Activated naive CD4-positive, alpha-beta T cell treated with anti-CD3 and anti-CD28 coated beads, Interleukin-2, amount 10 ng/mL, durations not matched to agents 7 days and 5 days (primary cell): ENCODE measurements at regions not wholly inside any gene's neighbourhood (a gene's known extent, or its start where the extent isn't known, plus 50 kb on each side); places are given as distances from the start of the nearest gene placed in this dataset.
"Not testable (repeated sequence)": the region's sequence is repeated elsewhere in the genome, so short reads cannot be mapped to it uniquely, and the experiment has no call there.

Source experiments
- CTCF ChIA-PET: fragments of 350-600 bp; sonication (Branson Sonifier 250); formaldehyde crosslinking; loops from one replicate; lab custom pipeline; 2021; ENCODE audit warnings: antibody characterized with exemption; lab: Charles Lee
- DNase-seq: peaks from one replicate; pipeline ENCODE4 v3.0.0-alpha.2; 2020
- H3K27ac Mint-ChIP-seq: one replicate; pipeline ENCODE4 v1.8.0; 2021; ENCODE audit warnings: mild to moderate bottlenecking, moderate library complexity, mixed read lengths
- H3K27me3 Mint-ChIP-seq: one replicate; pipeline ENCODE4 v1.8.0; 2021; ENCODE audit warnings: mild to moderate bottlenecking, mixed read lengths
- H3K36me3 Mint-ChIP-seq: one replicate; pipeline ENCODE4 v1.8.0; 2021; ENCODE audit warnings: mixed read lengths
- H3K4me1 Mint-ChIP-seq: one replicate; pipeline ENCODE4 v1.8.0; 2021; ENCODE audit warnings: mixed read lengths
- H3K4me3 Mint-ChIP-seq: one replicate; pipeline ENCODE4 v1.8.0; 2021; ENCODE audit warnings: mild to moderate bottlenecking, moderate library complexity, mixed read lengths
- H3K9me3 Mint-ChIP-seq: one replicate; pipeline ENCODE4 v1.8.0; 2021; ENCODE audit warnings: mixed read lengths

- Mint-ChIP-seq H3K4me3 (no peak overlapping the region), H3K36me3 (no peaks in the 10 kb centered on the region), H3K27ac (no peak overlapping the region), H3K27me3 (peaks cover 9% of the 10 kb centered on the region), H3K4me1 (peaks cover 51% of the 10 kb centered on the region), H3K9me3 (no peaks in the 10 kb centered on the region)
- CTCF ChIA-PET = no interaction called here
- DNase-seq = no peak
These were observed 133.2 kb upstream of the ID2 start for GRCh38 chr2:8548619-8549150.

DNA sequence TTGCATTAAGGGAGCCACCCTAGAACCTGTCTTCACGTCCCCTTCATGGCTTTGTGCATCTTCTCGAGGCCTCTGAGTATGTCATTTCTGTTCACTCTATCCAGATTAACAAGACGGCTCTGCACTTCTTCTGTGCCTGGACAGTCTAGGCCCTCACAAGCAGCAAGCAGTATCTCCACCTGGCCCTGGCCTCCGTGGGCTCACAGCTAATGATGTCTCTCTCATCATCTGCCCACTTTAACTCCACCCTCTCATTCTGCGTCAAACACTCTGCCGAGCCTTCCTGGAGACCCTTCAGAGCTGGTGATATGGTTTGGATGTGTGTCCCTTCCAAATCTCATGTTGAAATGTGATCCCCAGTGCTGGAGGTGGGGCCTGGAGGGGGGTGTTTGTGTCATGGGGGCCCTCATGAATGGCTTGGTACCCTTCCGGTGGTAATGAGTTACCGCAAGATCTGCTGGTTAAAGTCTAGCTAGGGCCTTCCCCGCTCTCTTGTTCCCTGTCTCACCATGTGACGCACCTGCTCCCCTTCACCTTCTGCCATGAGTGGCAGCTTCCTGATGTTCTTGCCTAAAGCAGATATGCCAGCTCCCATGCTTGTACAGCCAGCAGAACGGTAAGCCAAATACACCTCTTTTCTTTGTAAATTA, 132.5 kb upstream of the ID2 start:
- H3K4me3 Mint-ChIP-seq = no peak overlapping the region
- DNase-seq = no peak
- CTCF ChIA-PET = interaction anchor here (1.2 kb wide), 1 partner anchor 36 kb away, joined by 3 read pairs; no protein-coding TSS in a partner anchor
- no peaks in the 10 kb centered on the region for H3K36me3 Mint-ChIP-seq
- H3K9me3 Mint-ChIP-seq = no peaks in the 10 kb centered on the region
- H3K27me3 Mint-ChIP-seq = peaks cover 12% of the 10 kb centered on the region
- peaks cover 44% of the 10 kb centered on the region for H3K4me1 Mint-ChIP-seq
- no peak overlapping the region for H3K27ac Mint-ChIP-seq

DNA sequence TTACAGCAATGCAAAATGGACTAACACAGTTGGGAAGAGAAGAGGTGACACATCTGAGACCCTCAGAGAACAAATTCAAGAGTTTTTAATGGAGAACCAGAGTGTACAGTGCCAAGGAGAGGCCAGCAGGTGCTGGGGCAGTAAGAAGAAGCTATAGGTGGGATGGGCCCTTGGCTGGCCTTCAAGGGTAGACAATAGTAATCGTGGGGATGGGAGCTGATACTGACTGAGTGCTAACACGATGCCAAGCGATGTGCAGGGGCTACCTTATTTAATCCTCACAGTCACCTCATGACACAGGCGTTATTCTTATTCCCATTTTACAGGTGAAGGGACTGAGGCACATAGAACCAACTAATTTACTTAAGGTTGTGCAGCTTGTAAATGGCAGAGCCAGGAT, 131.9 kb upstream of the ID2 start:
- Mint-ChIP-seq H3K27me3 (peaks cover 12% of the 10 kb centered on the region), H3K4me3 (no peak overlapping the region), H3K27ac (no peak overlapping the region), H3K36me3 (no peaks in the 10 kb centered on the region), H3K9me3 (no peaks in the 10 kb centered on the region), H3K4me1 (peaks cover 39% of the 10 kb centered on the region)
- CTCF ChIA-PET = interaction anchor here (1.2 kb wide), 1 partner anchor 36 kb away, joined by 3 read pairs; no protein-coding TSS in a partner anchor
- DNase-seq = no peak

DNA sequence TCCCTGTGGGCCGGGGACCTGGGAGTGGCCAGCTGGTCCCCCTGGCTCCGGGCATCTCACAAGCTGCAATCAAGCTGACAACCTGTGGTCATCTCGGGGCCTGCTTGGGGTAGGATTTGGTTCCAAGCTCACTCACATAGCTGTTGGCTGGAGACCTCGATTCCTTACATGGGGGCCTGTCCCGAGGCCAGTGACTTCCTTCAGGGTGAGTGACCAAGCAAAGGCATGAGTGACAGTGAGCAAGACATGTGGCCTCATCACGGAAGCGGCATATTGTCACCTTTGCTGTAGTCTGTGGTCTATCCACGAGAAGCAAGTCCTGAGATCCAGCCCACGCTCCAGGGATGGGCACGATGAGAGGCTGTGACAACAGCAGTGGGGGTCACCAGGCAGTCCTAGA, 131.4 kb upstream of the ID2 start:
- Mint-ChIP-seq H3K27ac (no peak overlapping the region), H3K27me3 (peaks cover 17% of the 10 kb centered on the region), H3K36me3 (no peaks in the 10 kb centered on the region), H3K4me1 (peaks cover 33% of the 10 kb centered on the region), H3K9me3 (peaks cover 3% of the 10 kb centered on the region), H3K4me3 (no peak overlapping the region)
- DNase-seq = no peak
- CTCF ChIA-PET = interaction anchor here (1.2 kb wide), 1 partner anchor 37 kb away, joined by 3 read pairs; no protein-coding TSS in a partner anchor

- CTCF ChIA-PET = no interaction called here
- Mint-ChIP-seq H3K4me1 (peaks cover 29% of the 10 kb centered on the region), H3K27ac (no peak overlapping the region), H3K27me3 (peaks cover 17% of the 10 kb centered on the region), H3K4me3 (no peak overlapping the region), H3K36me3 (no peaks in the 10 kb centered on the region), H3K9me3 (peaks cover 3% of the 10 kb centered on the region)
- DNase-seq = no peak
These were observed 130.8 kb upstream of the ID2 start for GRCh38 chr2:8550937-8551621.

DNA sequence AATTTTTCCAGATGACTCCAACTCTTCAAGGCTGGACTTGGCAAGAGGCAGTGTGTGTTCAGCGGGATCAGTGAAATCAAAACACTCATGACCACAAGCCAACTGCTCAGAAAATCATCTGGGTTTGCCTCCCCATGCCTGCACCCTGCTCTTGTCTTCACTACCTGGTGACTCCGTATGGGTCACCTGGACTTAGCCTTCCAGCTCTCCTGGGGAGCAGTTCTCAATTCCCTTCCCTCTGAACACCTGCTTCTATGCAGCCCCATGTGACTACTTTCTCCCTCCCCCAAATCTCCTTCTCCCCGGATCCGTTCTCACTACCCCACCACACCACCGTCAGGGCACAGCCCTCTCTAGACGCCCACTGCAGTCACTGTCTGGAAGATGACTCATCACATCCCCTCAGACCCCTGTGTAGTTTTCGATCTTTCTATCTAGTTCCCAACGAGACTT, 130.2 kb upstream of the ID2 start:
- Mint-ChIP-seq H3K9me3 (peaks cover 3% of the 10 kb centered on the region), H3K4me1 (peaks cover 24% of the 10 kb centered on the region), H3K4me3 (no peak overlapping the region), H3K36me3 (no peaks in the 10 kb centered on the region), H3K27ac (no peak overlapping the region), H3K27me3 (peaks cover 17% of the 10 kb centered on the region)
- peak; percentile 16 for DNase-seq
- CTCF ChIA-PET = no interaction called here

GRCh38 chr2:8552293-8552801, 129.5 kb upstream of the ID2 start:
- Mint-ChIP-seq H3K36me3 (peaks cover 1% of the 10 kb centered on the region), H3K4me1 (peaks cover 17% of the 10 kb centered on the region), H3K27me3 (peaks cover 17% of the 10 kb centered on the region), H3K4me3 (no peak overlapping the region), H3K9me3 (peaks cover 3% of the 10 kb centered on the region), H3K27ac (no peak overlapping the region)
- no peak for DNase-seq
- CTCF ChIA-PET = interaction anchor here (1.4 kb wide), 1 partner anchor 8 kb away, joined by 5 read pairs; no protein-coding TSS in a partner anchor

DNA sequence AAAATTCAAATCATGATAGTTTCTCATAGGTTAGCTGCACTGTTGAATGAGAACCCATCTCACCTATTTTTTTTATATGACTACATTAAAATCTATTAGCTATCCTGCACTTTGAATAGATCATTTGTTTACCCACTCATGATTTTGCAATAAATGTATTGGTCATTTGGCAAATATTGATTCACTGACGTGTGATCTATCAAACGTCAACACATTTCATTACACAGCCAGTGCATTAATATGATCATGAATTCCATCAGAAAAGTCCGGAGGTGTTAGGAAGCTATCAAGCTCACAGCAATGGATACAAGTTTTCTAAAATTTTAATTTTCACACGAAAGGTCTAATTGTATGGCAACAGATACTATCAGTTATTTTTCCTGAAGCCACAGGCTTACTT, 128.2 kb upstream of the ID2 start:
- no peak for DNase-seq
- H3K4me3 Mint-ChIP-seq = no peak overlapping the region
- H3K4me1 Mint-ChIP-seq = peaks cover 8% of the 10 kb centered on the region
- H3K27ac Mint-ChIP-seq = no peak overlapping the region
- H3K36me3 Mint-ChIP-seq = peaks cover 6% of the 10 kb centered on the region
- H3K27me3 Mint-ChIP-seq = peaks cover 30% of the 10 kb centered on the region
- CTCF ChIA-PET = interaction anchor here (1.4 kb wide), 1 partner anchor 9 kb away, joined by 5 read pairs; no protein-coding TSS in a partner anchor
- H3K9me3 Mint-ChIP-seq = peaks cover 9% of the 10 kb centered on the region

- Mint-ChIP-seq H3K36me3 (peaks cover 6% of the 10 kb centered on the region), H3K27me3 (peaks cover 37% of the 10 kb centered on the region), H3K9me3 (peaks cover 16% of the 10 kb centered on the region), H3K27ac (no peak overlapping the region), H3K4me3 (no peak overlapping the region), H3K4me1 (peaks cover 6% of the 10 kb centered on the region)
- DNase-seq = no peak
- CTCF ChIA-PET = no interaction called here
These were observed 127.5 kb upstream of the ID2 start for GRCh38 chr2:8554296-8554806.

DNA sequence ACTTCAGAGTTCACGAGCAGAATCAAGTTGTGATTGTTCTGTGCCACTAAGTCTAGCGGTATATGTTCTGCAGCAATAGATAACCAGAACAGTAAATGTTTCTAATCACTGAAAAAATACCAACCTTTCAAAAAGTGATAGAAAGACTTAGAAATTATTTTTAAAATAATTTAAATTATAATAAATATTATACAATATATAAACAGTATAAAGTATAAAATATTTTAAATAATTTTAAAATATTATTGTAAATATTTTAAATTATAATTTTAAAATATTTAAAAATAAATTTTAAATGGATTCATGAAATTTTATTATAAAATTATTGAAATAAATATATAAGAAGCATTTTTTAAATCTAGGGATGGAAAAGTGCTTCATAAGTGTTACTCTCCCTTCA, 126.3 kb upstream of the ID2 start:
- H3K27ac Mint-ChIP-seq = no peak overlapping the region

DNA sequence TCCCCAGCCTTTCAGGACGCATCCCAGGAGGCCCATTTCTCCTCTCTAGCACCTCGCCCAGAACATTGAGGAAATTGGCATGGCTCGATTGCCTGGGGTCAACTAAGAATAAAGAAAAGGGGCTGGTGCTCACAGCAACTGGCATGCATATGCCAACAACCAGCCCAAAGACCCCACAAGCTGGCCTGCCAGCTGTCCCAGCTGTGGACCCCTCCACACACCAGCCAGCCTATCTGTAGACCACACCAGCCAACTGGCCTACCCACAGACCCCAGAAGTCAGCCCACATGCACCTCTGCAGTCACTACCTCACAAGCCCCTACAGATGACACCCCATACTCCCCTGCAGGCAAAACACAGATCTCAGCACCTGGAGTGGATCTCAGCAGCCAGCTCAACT, 123.8 kb upstream of the ID2 start:
- Mint-ChIP-seq H3K4me1 (no peaks in the 10 kb centered on the region), H3K36me3 (peaks cover 6% of the 10 kb centered on the region), H3K27me3 (peaks cover 31% of the 10 kb centered on the region), H3K27ac (no peak overlapping the region), H3K9me3 (peaks cover 34% of the 10 kb centered on the region), H3K4me3 (no peak overlapping the region)
- CTCF ChIA-PET = no interaction called here
- peak; percentile 6 for DNase-seq

More for the DNA sequence above, 126.3 kb upstream of the ID2 start:
- H3K4me3 Mint-ChIP-seq = no peak overlapping the region
- DNase-seq = no peak
- H3K9me3 Mint-ChIP-seq = peaks cover 19% of the 10 kb centered on the region
- H3K4me1 Mint-ChIP-seq = peaks cover 6% of the 10 kb centered on the region
- CTCF ChIA-PET = no interaction called here
- peaks cover 40% of the 10 kb centered on the region for H3K27me3 Mint-ChIP-seq
- peaks cover 6% of the 10 kb centered on the region for H3K36me3 Mint-ChIP-seq

DNA sequence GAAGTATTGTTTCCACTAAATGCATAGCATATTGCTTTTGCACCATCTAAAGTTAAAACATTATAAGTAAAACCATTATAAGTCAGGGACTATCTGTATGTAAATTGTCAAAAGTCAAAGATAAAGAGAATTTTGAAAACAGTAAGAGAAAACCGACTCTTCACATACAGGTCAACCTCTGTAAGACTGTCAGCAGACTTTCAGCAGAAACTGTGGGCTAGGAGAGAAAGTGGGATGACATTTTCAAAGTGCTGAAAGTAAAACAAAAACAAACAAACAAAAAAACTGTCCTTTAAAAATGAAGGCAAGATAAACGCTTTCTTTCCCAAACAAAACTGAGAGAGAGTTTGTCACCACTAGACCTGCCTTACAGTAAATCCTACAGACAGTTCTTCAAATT, 122.9 kb upstream of the ID2 start:
- peaks cover 6% of the 10 kb centered on the region for H3K36me3 Mint-ChIP-seq
- H3K27me3 Mint-ChIP-seq = peaks cover 33% of the 10 kb centered on the region
- H3K4me1 Mint-ChIP-seq = peaks cover 8% of the 10 kb centered on the region
- no peak for DNase-seq
- no peak overlapping the region for H3K4me3 Mint-ChIP-seq
- CTCF ChIA-PET = no interaction called here
- peaks cover 34% of the 10 kb centered on the region for H3K9me3 Mint-ChIP-seq
- no peak overlapping the region for H3K27ac Mint-ChIP-seq

GRCh38 chr2:8559805-8560204, 122.1 kb upstream of the ID2 start:
- CTCF ChIA-PET = no interaction called here
- peaks cover 34% of the 10 kb centered on the region for H3K9me3 Mint-ChIP-seq

DNA sequence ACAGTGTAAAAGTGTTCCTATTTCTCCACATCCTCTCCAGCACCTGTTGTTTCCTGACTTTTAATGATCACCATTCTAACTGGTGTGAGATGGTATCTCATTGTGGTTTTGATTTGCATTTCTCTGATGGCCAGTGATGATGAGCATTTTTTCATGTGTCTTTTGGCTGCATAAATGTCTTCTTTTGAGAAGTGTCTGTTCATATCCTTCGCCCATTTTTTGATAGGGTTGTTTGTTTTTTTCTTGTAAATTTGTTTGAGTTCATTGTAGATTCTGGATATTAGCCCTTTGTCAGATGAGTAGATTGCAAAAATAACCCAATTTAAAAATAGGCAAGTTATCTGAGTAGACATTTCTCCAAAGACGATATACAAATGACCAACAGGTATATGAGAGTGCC, 120.2 kb upstream of the ID2 start:
- H3K4me3 Mint-ChIP-seq, H3K27ac Mint-ChIP-seq, DNase-seq, CTCF ChIA-PET, H3K36me3 Mint-ChIP-seq: not testable (repeated sequence)
- H3K4me1 Mint-ChIP-seq = peaks cover 16% of the 10 kb centered on the region
- H3K27me3 Mint-ChIP-seq = peaks cover 41% of the 10 kb centered on the region
- peaks cover 31% of the 10 kb centered on the region for H3K9me3 Mint-ChIP-seq

More at GRCh38 chr2:8559805-8560204, 122.1 kb upstream of the ID2 start:
- Mint-ChIP-seq H3K4me3 (no peak overlapping the region), H3K36me3 (peaks cover 6% of the 10 kb centered on the region), H3K4me1 (peaks cover 16% of the 10 kb centered on the region), H3K27me3 (peaks cover 35% of the 10 kb centered on the region), H3K27ac (no peak overlapping the region)
- no peak for DNase-seq
